ENCODE measurements at regions not wholly inside any gene's neighbourhood (a gene's known extent, or its start where the extent isn't known, plus 50 kb on each side); places are given as distances from the start of the nearest gene placed in this dataset.

GRCh38 chr22:46078241-46079092, 71.9 kb upstream of the PPARA start:
- DNase-seq (ENCODE audit: low spot score) = peak; percentile 82

GRCh38 chr22:46079093-46079860, 71.0 kb upstream of the PPARA start:
- DNase-seq (ENCODE audit: low spot score) = peak; percentile 24

- peak; percentile 94 for DNase-seq (ENCODE audit: low spot score)
These were observed 70.2 kb upstream of the PPARA start for GRCh38 chr22:46079861-46080821.

DNA sequence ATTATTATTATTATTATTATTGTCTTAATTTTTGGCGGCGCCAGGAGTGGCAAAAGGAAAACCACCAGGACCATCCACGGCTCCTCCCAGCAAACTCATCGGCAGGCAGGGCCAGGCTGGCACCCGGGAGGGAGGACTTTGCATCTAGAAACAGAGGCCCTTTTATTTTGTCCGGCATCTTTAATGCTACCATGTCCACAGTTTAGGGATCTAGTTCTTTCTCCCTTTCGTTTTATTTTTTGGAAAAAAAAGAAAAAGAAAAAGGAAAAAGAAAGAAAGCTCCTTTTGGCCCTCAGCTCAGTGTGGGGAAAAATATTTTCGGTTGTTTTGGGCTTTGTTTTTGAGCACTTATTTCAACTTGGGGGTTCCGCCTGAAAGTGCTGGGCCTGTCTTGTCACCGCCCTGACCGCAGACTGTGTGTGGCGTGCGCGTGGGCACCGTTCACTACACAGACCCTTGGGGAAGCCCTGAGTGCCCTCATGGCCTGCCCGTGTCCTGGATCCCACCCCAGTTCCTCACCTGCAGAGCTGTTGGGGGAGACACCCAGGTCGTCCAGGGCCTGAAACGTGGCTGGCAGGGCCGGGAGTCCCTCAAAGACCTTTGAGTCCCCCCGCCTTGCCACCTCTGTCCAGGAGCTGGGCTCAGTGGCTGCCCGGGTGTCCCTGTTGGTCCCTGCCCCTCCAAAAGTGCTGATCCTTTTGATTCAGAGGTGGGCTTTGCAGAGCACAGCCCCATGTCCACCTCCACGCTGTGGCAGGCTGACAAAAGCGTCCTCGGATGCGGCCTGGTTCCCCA, 69.1 kb upstream of the PPARA start:
- DNase-seq (ENCODE audit: low spot score) = peak; percentile 43

DNA sequence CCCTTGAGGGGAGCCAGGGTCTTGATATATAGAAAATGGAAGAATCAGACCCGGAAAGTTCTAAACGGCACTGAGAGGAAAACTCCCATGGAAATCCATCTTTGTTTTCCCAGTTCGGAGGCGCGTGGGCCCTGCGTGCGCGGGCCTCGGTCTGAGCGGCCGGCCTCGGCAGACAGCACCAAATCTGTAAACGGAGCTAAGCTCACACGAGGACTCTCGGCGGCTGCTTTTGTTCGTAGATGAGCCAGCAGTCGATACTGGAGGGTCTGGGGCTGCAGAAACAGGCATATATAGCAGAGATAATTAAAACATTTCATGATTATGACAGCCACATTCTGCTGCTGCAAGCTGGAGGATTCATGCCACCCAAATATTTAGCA, 68.5 kb upstream of the PPARA start:
- no peak for DNase-seq (ENCODE audit: low spot score)

GRCh38 chr22:46082633-46083032, 67.7 kb upstream of the PPARA start:
- DNase-seq (ENCODE audit: low spot score) = no peak

- no peak for DNase-seq (ENCODE audit: low spot score)
These were observed 66.7 kb upstream of the PPARA start for GRCh38 chr22:46083383-46084350.

DNA sequence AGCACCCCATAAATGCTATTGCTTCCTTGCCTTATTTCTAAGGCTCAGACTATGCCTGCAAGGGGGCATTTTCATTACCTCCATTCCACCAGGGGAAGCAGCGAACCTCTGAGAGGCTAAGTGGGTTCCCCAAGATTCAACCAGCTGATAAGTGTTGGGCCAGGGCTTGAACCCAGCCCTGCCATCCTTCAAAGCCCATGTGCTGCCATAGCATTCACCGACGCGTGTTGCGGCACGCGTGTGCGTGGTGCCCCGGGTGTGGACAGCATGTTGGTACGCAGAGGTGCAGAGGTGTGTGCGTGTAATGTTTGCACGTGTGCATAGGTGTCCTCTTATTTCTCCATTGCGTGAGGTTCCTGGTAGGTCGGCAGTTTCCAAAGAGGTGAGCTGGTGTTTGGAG, 66.0 kb upstream of the PPARA start:
- no peak for DNase-seq (ENCODE audit: low spot score)

GRCh38 chr22:46084943-46085827, 65.1 kb upstream of the PPARA start:
- no peak for DNase-seq (ENCODE audit: low spot score)

DNA sequence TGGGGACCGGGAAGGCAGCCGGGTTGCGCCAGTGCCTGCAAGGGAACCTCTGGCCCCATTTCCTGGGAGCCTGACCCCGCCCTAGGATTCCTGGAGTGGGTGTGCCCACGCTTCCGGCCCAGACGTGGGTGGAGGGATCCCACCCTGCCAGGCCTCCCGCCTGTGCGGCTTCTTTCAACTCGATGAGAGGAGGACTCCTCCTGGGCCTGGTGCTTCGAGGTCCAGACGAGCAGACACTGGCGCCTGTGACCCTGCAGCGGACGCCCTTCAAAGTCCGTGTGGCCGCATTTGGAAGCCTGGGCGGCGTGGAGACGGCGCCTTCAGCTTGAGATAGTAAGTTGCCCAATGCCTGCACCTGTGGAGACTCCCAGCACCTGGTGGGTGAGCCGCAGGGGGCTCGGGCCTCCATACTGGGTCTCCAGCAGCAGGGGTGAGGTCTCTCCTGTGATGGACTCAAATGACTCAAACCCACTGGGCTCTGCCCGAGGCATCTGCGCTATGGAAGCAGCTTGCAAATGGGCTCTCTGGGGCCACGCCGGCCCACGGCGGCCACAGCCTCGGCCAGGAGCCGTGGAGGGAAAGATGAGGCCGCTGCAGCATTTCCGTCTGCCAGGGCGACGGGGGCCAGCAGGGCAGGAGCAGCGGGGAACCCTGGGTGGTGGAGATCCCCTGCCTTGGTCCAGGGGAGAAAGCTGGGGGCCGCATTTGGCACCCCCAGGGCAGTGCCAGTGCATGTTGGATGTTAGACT, 64.3 kb upstream of the PPARA start:
- DNase-seq (ENCODE audit: low spot score) = no peak

- no peak for DNase-seq (ENCODE audit: low spot score)
These were observed 63.6 kb upstream of the PPARA start for GRCh38 chr22:46086577-46087335.

DNA sequence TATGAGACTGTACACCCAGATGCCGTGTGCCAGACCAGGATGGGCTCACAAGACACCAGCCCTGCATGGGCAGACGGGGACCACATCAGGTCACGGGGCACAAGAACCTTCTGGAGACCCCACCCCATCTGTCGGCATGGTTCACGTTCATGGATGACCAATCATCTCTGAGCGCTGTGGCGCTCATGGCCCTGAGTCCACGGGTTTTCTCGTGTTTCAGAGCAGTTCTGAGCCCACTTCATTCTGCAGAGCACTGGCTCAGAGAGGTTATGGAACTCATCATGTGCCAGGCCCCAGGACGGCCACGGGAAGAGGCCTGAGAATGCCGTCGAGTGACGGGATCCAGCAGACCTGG, 63.0 kb upstream of the PPARA start:
- no peak for DNase-seq (ENCODE audit: low spot score)

- no peak for DNase-seq (ENCODE audit: low spot score)
These were observed 62.5 kb upstream of the PPARA start for GRCh38 chr22:46087816-46088277.

- no peak for DNase-seq (ENCODE audit: low spot score)
These were observed 61.6 kb upstream of the PPARA start for GRCh38 chr22:46088541-46089311.

DNA sequence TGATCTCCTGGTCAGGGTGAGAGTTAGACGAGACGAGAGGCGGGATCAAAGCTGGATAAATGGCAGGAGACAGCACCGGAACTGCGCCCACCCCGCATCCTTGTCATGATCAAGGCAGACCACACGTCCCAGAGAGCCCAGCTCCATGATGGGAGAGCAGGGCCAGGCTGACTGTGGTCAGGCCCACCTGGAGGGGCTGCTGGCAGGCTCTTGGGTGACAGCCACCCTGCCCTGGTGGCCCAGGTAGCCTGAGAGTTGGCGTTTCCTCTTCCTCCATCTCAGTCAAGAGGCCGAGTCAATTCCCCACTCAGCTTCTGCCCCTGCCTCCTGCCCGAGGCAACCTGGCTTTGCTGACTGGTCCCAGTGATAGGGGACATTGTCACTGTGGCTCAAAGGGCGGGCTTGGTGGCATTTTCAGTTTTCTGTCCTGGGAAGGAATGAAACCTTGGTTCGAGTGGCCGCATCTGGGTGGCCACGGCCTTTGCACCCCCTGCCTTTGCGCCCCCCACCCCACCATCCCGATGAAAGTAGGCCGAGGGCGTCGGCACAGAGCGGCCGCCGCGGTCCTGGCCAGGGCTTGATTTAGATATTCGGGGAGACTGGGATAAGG, 60.8 kb upstream of the PPARA start:
- DNase-seq (ENCODE audit: low spot score) = no peak

- no peak for DNase-seq (ENCODE audit: low spot score)
These were observed 60.2 kb upstream of the PPARA start for GRCh38 chr22:46090036-46090591.
